Fibroblast of the aortic adventitia (primary cell): ENCODE measurements at regions not wholly inside any gene's neighbourhood (a gene's known extent, or its start where the extent isn't known, plus 50 kb on each side); places are given as distances from the start of the nearest gene placed in this dataset.

Source experiments
- DNase-seq: peaks from one replicate; pipeline ENCODE4 v3.0.0-alpha.2; 2010; ENCODE audit warnings: low read depth
- H3K4me3 ChIP-seq: 2 replicates; pipeline ENCODE4 v1.5.1; 2011; ENCODE audit warnings: low read depth, mild to moderate bottlenecking, control low read depth, low read length, moderate library complexity
- CTCF ChIP-seq: IDR thresholded peaks from 2 replicates; pipeline ENCODE4 v1.5.1; 2011; ENCODE audit warnings: mild to moderate bottlenecking, low read length, control low read depth, inconsistent platforms; ENCODE audit not compliant: insufficient read depth

GRCh38 chr2:18639756-18640453 lies 50.5 kb upstream of the NT5C1B start:
- TF ChIP-seq CTCF, result no peak
- DNase-seq, result no peak
- H3K4me3 ChIP-seq, result no peak overlapping the region
